Chondrocyte (in vitro differentiated cells): ENCODE measurements at regions not wholly inside any gene's neighbourhood (a gene's known extent, or its start where the extent isn't known, plus 50 kb on each side); places are given as distances from the start of the nearest gene placed in this dataset.

ENCODE experiments used
- DNase-seq: peaks from one replicate; pipeline ENCODE4 v3.0.0; 2021; ENCODE audit warnings: mixed read lengths, low spot score
- H3K27ac Mint-ChIP-seq: one replicate; pipeline ENCODE4 v1.8.0; 2021; ENCODE audit warnings: mild to moderate bottlenecking, moderate library complexity, mixed read lengths; ENCODE audit not compliant: unreplicated experiment
- H3K27me3 Mint-ChIP-seq: 2 replicates; pipeline ENCODE4 v1.8.0; 2021; ENCODE audit warnings: low read depth, mixed read lengths
- H3K36me3 Mint-ChIP-seq: 2 replicates; pipeline ENCODE4 v1.8.0; 2021; ENCODE audit warnings: low read depth, mixed read lengths
- H3K4me1 Mint-ChIP-seq: 2 replicates; pipeline ENCODE4 v1.8.0; 2021; ENCODE audit warnings: low read depth, mild to moderate bottlenecking, mixed read lengths
- H3K4me3 Mint-ChIP-seq: one replicate; pipeline ENCODE4 v1.8.0; 2021; ENCODE audit warnings: mild to moderate bottlenecking, moderate library complexity, mixed read lengths; ENCODE audit not compliant: unreplicated experiment
- H3K9me3 Mint-ChIP-seq: 2 replicates; pipeline ENCODE4 v1.8.0; 2021; ENCODE audit warnings: low read depth, mixed read lengths
- CTCF ChIP-seq: fragments of 200-600 bp; sonication (generic); IDR thresholded peaks from 2 replicates; pipeline ENCODE4 v1.5.0; 2021; ENCODE audit warnings: antibody characterized with exemption, mild to moderate bottlenecking, moderate library complexity

GRCh38 chr12:45601390-45601789 lies 128.1 kb upstream of the ARID2 start:
- no peaks in the 10 kb centered on the region for H3K4me1 Mint-ChIP-seq

GRCh38 chr12:45601888-45602287 lies 127.6 kb upstream of the ARID2 start:
- no peak overlapping the region for H3K4me3 Mint-ChIP-seq
- H3K27me3 Mint-ChIP-seq = no peaks in the 10 kb centered on the region

More at GRCh38 chr12:45601390-45601789, 128.1 kb upstream of the ARID2 start:
- Mint-ChIP-seq H3K36me3 (peaks cover 11% of the 10 kb centered on the region), H3K27me3 (no peaks in the 10 kb centered on the region), H3K9me3 (peaks cover 17% of the 10 kb centered on the region), H3K27ac (no peak overlapping the region), H3K4me3 (no peak overlapping the region)
- no peak for TF ChIP-seq CTCF
- DNase-seq = no peak

GRCh38 chr12:45605624-45606023 lies 123.9 kb upstream of the ARID2 start:
- no peak for TF ChIP-seq CTCF
- no peak for DNase-seq
- Mint-ChIP-seq H3K4me1 (no peaks in the 10 kb centered on the region), H3K27me3 (no peaks in the 10 kb centered on the region), H3K9me3 (peaks cover 17% of the 10 kb centered on the region), H3K4me3 (no peak overlapping the region), H3K36me3 (peaks cover 11% of the 10 kb centered on the region), H3K27ac (no peak overlapping the region)

More at GRCh38 chr12:45601888-45602287, 127.6 kb upstream of the ARID2 start:
- TF ChIP-seq CTCF = no peak
- no peak for DNase-seq
- no peaks in the 10 kb centered on the region for H3K4me1 Mint-ChIP-seq
- H3K9me3 Mint-ChIP-seq = peaks cover 17% of the 10 kb centered on the region
- H3K36me3 Mint-ChIP-seq = peaks cover 11% of the 10 kb centered on the region
- H3K27ac Mint-ChIP-seq = no peak overlapping the region

GRCh38 chr12:45611061-45611460 lies 118.4 kb upstream of the ARID2 start:
- no peaks in the 10 kb centered on the region for H3K27me3 Mint-ChIP-seq

GRCh38 chr12:45611495-45611894 lies 118.0 kb upstream of the ARID2 start:
- H3K4me1 Mint-ChIP-seq = peaks cover 18% of the 10 kb centered on the region
- H3K4me3 Mint-ChIP-seq = no peak overlapping the region
- TF ChIP-seq CTCF = no peak
- no peaks in the 10 kb centered on the region for H3K27me3 Mint-ChIP-seq
- H3K9me3 Mint-ChIP-seq = no peaks in the 10 kb centered on the region
- DNase-seq = no peak
- H3K27ac Mint-ChIP-seq = no peak overlapping the region
- no peaks in the 10 kb centered on the region for H3K36me3 Mint-ChIP-seq

More at GRCh38 chr12:45611061-45611460, 118.4 kb upstream of the ARID2 start:
- Mint-ChIP-seq H3K36me3 (peaks cover 1% of the 10 kb centered on the region), H3K27ac (no peak overlapping the region), H3K9me3 (peaks cover 2% of the 10 kb centered on the region), H3K4me1 (peaks cover 17% of the 10 kb centered on the region), H3K4me3 (no peak overlapping the region)
- no peak for TF ChIP-seq CTCF
- DNase-seq = no peak
